ENCODE measurements at regions not wholly inside any gene's neighbourhood (a gene's known extent, or its start where the extent isn't known, plus 50 kb on each side); places are given as distances from the start of the nearest gene placed in this dataset.

- Histone ChIP-seq H3K4me3 (no peak overlapping the region), H3K36me3 (no peaks in the 10 kb centered on the region), H3K27me3 (no peaks in the 10 kb centered on the region), H3K27ac (no peak overlapping the region), H3K9me3 (no peaks in the 10 kb centered on the region), H3K4me1 (no peaks in the 10 kb centered on the region)
- 34 to 38% methylated on average over 3 of the region's 3 CpGs for WGBS, 2 donors
- DNase-seq (no peak), ATAC-seq (ENCODE audit: low FRiP score in 2 of 2) (no peak)
- TF ChIP-seq EP300 (IDR thresholded peaks at IDR 0.05) = no peak
- no peak for TF ChIP-seq POLR2AphosphoS5 (IDR thresholded peaks at IDR 0.05)
- no peak for TF ChIP-seq POLR2A (IDR thresholded peaks at IDR 0.05)
- TF ChIP-seq CTCF (IDR thresholded peaks at IDR 0.05) = no peak
Observed at GRCh38 chr3:106725566-106725965, 651.7 kb upstream of the CCDC54 start.

GRCh38 chr3:106728315-106729098 lies 648.7 kb upstream of the CCDC54 start:
- H3K4me3 ChIP-seq = no peak overlapping the region
- WGBS, 2 donors = 77 to 82% methylated on average over 5 of the region's 5 CpGs

GRCh38 chr3:106729481-106729880 lies 647.8 kb upstream of the CCDC54 start:
- ATAC-seq (ENCODE audit: low FRiP score in 2 of 2) (no peak), DNase-seq (no peak)
- H3K4me1 ChIP-seq = no peaks in the 10 kb centered on the region
- H3K4me3 ChIP-seq = no peak overlapping the region
- no peaks in the 10 kb centered on the region for H3K27me3 ChIP-seq
- WGBS, 2 donors = 70 to 86% methylated on average over 1 of the region's 1 CpG
- H3K27ac ChIP-seq = no peak overlapping the region
- H3K36me3 ChIP-seq = no peaks in the 10 kb centered on the region
- TF ChIP-seq POLR2A (IDR thresholded peaks at IDR 0.05) (no peak), POLR2AphosphoS5 (IDR thresholded peaks at IDR 0.05) (no peak), CTCF (IDR thresholded peaks at IDR 0.05) (no peak), EP300 (IDR thresholded peaks at IDR 0.05) (no peak)
- H3K9me3 ChIP-seq = no peaks in the 10 kb centered on the region

More at GRCh38 chr3:106728315-106729098, 648.7 kb upstream of the CCDC54 start:
- ATAC-seq (ENCODE audit: low FRiP score in 2 of 2) = peak in 1 of 2 donors; percentile 94
- Histone ChIP-seq H3K4me1 (no peaks in the 10 kb centered on the region), H3K27me3 (no peaks in the 10 kb centered on the region), H3K36me3 (no peaks in the 10 kb centered on the region), H3K27ac (no peak overlapping the region), H3K9me3 (no peaks in the 10 kb centered on the region)
- DNase-seq = no peak
- TF ChIP-seq CTCF (IDR thresholded peaks at IDR 0.05) = no peak

- ATAC-seq (ENCODE audit: low FRiP score in 2 of 2) = peak in 1 of 2 donors; percentile 53
Observed at GRCh38 chr3:106731230-106731629, 646.0 kb upstream of the CCDC54 start.

GRCh38 chr3:106734712-106735111 lies 642.5 kb upstream of the CCDC54 start:
- no peak for TF ChIP-seq CTCF (IDR thresholded peaks at IDR 0.05)
- TF ChIP-seq POLR2A (IDR thresholded peaks at IDR 0.05) = no peak
- TF ChIP-seq POLR2AphosphoS5 (IDR thresholded peaks at IDR 0.05) = no peak
- no peak for TF ChIP-seq EP300 (IDR thresholded peaks at IDR 0.05)
- no peak for ATAC-seq (ENCODE audit: low FRiP score in 2 of 2)
- no peak for DNase-seq
- H3K4me1 ChIP-seq = no peaks in the 10 kb centered on the region
- H3K36me3 ChIP-seq = no peaks in the 10 kb centered on the region
- 84 to 86% methylated on average over 1 of the region's 1 CpG for WGBS, 2 donors
- H3K27me3 ChIP-seq = no peaks in the 10 kb centered on the region
- no peaks in the 10 kb centered on the region for H3K9me3 ChIP-seq
- no peak overlapping the region for H3K4me3 ChIP-seq
- no peak overlapping the region for H3K27ac ChIP-seq

More at GRCh38 chr3:106731230-106731629, 646.0 kb upstream of the CCDC54 start:
- H3K27me3 ChIP-seq = no peaks in the 10 kb centered on the region
- H3K36me3 ChIP-seq = no peaks in the 10 kb centered on the region
- no peak overlapping the region for H3K27ac ChIP-seq
- H3K4me3 ChIP-seq = no peak overlapping the region
- 83 to 88% methylated on average over 2 of the region's 2 CpGs for WGBS, 2 donors
- H3K4me1 ChIP-seq = no peaks in the 10 kb centered on the region
- H3K9me3 ChIP-seq = no peaks in the 10 kb centered on the region
- TF ChIP-seq EP300 (IDR thresholded peaks at IDR 0.05) = no peak
- no peak for TF ChIP-seq POLR2AphosphoS5 (IDR thresholded peaks at IDR 0.05)
- DNase-seq = no peak

Measured in upper lobe of left lung (tissue), 6 donors.